ENCODE measurements at regions not wholly inside any gene's neighbourhood (a gene's known extent, or its start where the extent isn't known, plus 50 kb on each side); places are given as distances from the start of the nearest gene placed in this dataset.

GRCh38 chr3:187795207-187795960, 50.1 kb upstream of the BCL6 start:
- TF ChIP-seq CTCF (IDR thresholded peaks at IDR 0.05), result no peak
- no peak for DNase-seq (ENCODE audit: low spot score in 2 of 2)
- no peaks in the 10 kb centered on the region for H3K4me1 ChIP-seq
- H3K36me3 ChIP-seq, result no peaks in the 10 kb centered on the region
- H3K27me3 ChIP-seq, result no peaks in the 10 kb centered on the region
- H3K4me3 ChIP-seq, result no peak overlapping the region
- intact Hi-C loops (cut with DNase I), result no loop called here
- H3K27ac ChIP-seq, result no peak overlapping the region
- no peaks in the 10 kb centered on the region for H3K9me3 ChIP-seq

GRCh38 chr3:187798126-187798525, 52.9 kb upstream of the BCL6 start:
- intact Hi-C loops (cut with DNase I), result no loop called here
- no peak overlapping the region for H3K27ac ChIP-seq
- TF ChIP-seq CTCF (IDR thresholded peaks at IDR 0.05), result no peak
- no peaks in the 10 kb centered on the region for H3K4me1 ChIP-seq
- H3K9me3 ChIP-seq, result no peaks in the 10 kb centered on the region
- H3K36me3 ChIP-seq, result no peaks in the 10 kb centered on the region
- H3K27me3 ChIP-seq, result no peaks in the 10 kb centered on the region
- DNase-seq (ENCODE audit: low spot score in 2 of 2), result no peak
- H3K4me3 ChIP-seq, result no peak overlapping the region

- DNase-seq (ENCODE audit: low spot score in 2 of 2), result no peak
- Histone ChIP-seq H3K9me3 (no peaks in the 10 kb centered on the region), H3K27ac (no peak overlapping the region), H3K4me3 (no peak overlapping the region), H3K36me3 (no peaks in the 10 kb centered on the region), H3K27me3 (no peaks in the 10 kb centered on the region), H3K4me1 (no peaks in the 10 kb centered on the region)
- intact Hi-C loops (cut with DNase I), result no loop called here
- no peak for TF ChIP-seq CTCF (IDR thresholded peaks at IDR 0.05)
These were observed 53.6 kb upstream of the BCL6 start for GRCh38 chr3:187798531-187799530.

GRCh38 chr3:187799942-187800641, 54.8 kb upstream of the BCL6 start:
- intact Hi-C loops (cut with DNase I), result no loop called here
- Histone ChIP-seq H3K27me3 (no peaks in the 10 kb centered on the region), H3K4me1 (no peaks in the 10 kb centered on the region)

More at GRCh38 chr3:187799942-187800641, 54.8 kb upstream of the BCL6 start:
- no peak for DNase-seq (ENCODE audit: low spot score in 2 of 2)
- H3K36me3 ChIP-seq, result no peaks in the 10 kb centered on the region
- H3K27ac ChIP-seq, result no peak overlapping the region
- H3K9me3 ChIP-seq, result no peaks in the 10 kb centered on the region
- TF ChIP-seq CTCF (IDR thresholded peaks at IDR 0.05), result no peak
- H3K4me3 ChIP-seq, result no peak overlapping the region

Data from ascending aorta (tissue), 2 donors.